HG02678 (cell line): ENCODE measurements at regions not wholly inside any gene's neighbourhood (a gene's known extent, or its start where the extent isn't known, plus 50 kb on each side); places are given as distances from the start of the nearest gene placed in this dataset.
A peak's percentile ranks its signal among the peaks of the same experiment; 100 is the strongest.

Experiments
- ATAC-seq: cut with Tn5 transposase; IDR thresholded peaks from one replicate; pipeline ENCODE4 v1.9.1; 2021; ENCODE audit warnings: mild to moderate bottlenecking, moderate library complexity; ENCODE audit not compliant: unreplicated experiment

GRCh38 chr12:77366616-77367015, 301.2 kb upstream of the E2F7 start:
- no peak for ATAC-seq

- no peak for ATAC-seq
These were observed 299.0 kb upstream of the E2F7 start for GRCh38 chr12:77364400-77364799.

- no peak for ATAC-seq
These were observed 297.3 kb upstream of the E2F7 start for GRCh38 chr12:77362509-77363210.

- ATAC-seq = no peak
These were observed 292.3 kb upstream of the E2F7 start for GRCh38 chr12:77357655-77358054.

- ATAC-seq = no peak
These were observed 289.5 kb upstream of the E2F7 start for GRCh38 chr12:77354766-77355362.

- ATAC-seq = no peak
These were observed 287.6 kb upstream of the E2F7 start for GRCh38 chr12:77352946-77353345.

- no peak for ATAC-seq
These were observed 286.5 kb upstream of the E2F7 start for GRCh38 chr12:77351860-77352259.

- no peak for ATAC-seq
These were observed 284.5 kb upstream of the E2F7 start for GRCh38 chr12:77349689-77350370.

- ATAC-seq = no peak
These were observed 281.6 kb upstream of the E2F7 start for GRCh38 chr12:77347017-77347416.

GRCh38 chr12:77345336-77345735, 280.0 kb upstream of the E2F7 start:
- no peak for ATAC-seq

- no peak for ATAC-seq
These were observed 279.3 kb upstream of the E2F7 start for GRCh38 chr12:77344651-77345050.

- no peak for ATAC-seq
These were observed 277.9 kb upstream of the E2F7 start for GRCh38 chr12:77343291-77343690.

- no peak for ATAC-seq
These were observed 276.9 kb upstream of the E2F7 start for GRCh38 chr12:77342253-77342652.

GRCh38 chr12:77339610-77340009, 274.2 kb upstream of the E2F7 start:
- ATAC-seq = no peak

GRCh38 chr12:77337362-77337761, 272.0 kb upstream of the E2F7 start:
- no peak for ATAC-seq

- no peak for ATAC-seq
These were observed 269.4 kb upstream of the E2F7 start for GRCh38 chr12:77334806-77335205.

- ATAC-seq = no peak
These were observed 263.0 kb upstream of the E2F7 start for GRCh38 chr12:77328326-77328725.

GRCh38 chr12:77325511-77326236, 260.3 kb upstream of the E2F7 start:
- no peak for ATAC-seq

GRCh38 chr12:77324763-77325468, 259.5 kb upstream of the E2F7 start:
- ATAC-seq = peak; percentile 95

- ATAC-seq = no peak
These were observed 259.0 kb upstream of the E2F7 start for GRCh38 chr12:77324416-77324762.

- ATAC-seq = no peak
These were observed 258.5 kb upstream of the E2F7 start for GRCh38 chr12:77323788-77324415.
